ENCODE measurements at regions not wholly inside any gene's neighbourhood (a gene's known extent, or its start where the extent isn't known, plus 50 kb on each side); places are given as distances from the start of the nearest gene placed in this dataset.

DNA sequence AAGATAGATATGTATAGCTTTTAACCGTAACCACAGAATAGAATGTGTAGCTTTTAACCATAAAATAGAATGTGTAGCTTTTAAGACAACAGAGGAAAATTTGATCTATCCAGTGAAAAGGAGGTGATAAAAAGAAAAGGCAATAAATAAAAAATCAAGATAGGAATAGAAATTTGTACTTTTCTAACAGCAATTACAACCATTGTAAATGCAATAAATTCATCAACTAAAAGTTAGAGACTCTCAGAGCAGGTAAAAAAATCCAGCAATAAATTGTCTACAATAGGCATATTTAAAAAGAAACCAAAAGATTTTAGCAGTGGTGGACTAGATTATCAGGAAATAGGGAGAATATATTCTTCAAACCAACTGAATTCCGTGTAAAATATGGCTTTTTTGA, 63.8 kb upstream of the ABHD2 start:
- Histone ChIP-seq H4K20me1 (ENCODE audit: insufficient read depth) (no peaks in the 10 kb centered on the region), H3K36me3 (ENCODE audit: insufficient read depth, low read length) (no peaks in the 10 kb centered on the region), H3K9me2 (ENCODE audit: insufficient read depth, low read length) (no peaks in the 10 kb centered on the region), H3K9me3 (ENCODE audit: low read length) (no peaks in the 10 kb centered on the region), H3K27me3 (ENCODE audit: insufficient read depth, low read depth, low read length) (no peaks in the 10 kb centered on the region), H3F3A (ENCODE audit: insufficient read depth, low read length, poor library complexity, severe bottlenecking) (no peaks in the 10 kb centered on the region), H3K9ac (ENCODE audit: low read length) (no peak overlapping the region), H3K79me2 (replicated peaks; ENCODE audit: insufficient read depth, low read length) (no peaks in the 10 kb centered on the region), H2AFZ (ENCODE audit: low read depth, low read length) (no peak overlapping the region), H3K4me3 (ENCODE audit: low read length) (no peak overlapping the region), H3K27ac (ENCODE audit: low read length) (no peak overlapping the region), H3K4me2 (ENCODE audit: low read length) (no peak overlapping the region)
- TF ChIP-seq EP300 (conservative IDR thresholded peaks at IDR 0.05; ENCODE audit: poor library complexity, severe bottlenecking), result no peak
- TF ChIP-seq POLR2AphosphoS5 (IDR thresholded peaks at IDR 0.05), result no peak
- TF ChIP-seq EZH2 (IDR thresholded peaks at IDR 0.05; ENCODE audit: borderline replicate concordance, insufficient read depth, low read length, poor library complexity, severe bottlenecking), result no peak
- TF ChIP-seq TAF1 (IDR thresholded peaks at IDR 0.05; ENCODE audit: low read depth), result no peak
- TF ChIP-seq, protein P1, sequence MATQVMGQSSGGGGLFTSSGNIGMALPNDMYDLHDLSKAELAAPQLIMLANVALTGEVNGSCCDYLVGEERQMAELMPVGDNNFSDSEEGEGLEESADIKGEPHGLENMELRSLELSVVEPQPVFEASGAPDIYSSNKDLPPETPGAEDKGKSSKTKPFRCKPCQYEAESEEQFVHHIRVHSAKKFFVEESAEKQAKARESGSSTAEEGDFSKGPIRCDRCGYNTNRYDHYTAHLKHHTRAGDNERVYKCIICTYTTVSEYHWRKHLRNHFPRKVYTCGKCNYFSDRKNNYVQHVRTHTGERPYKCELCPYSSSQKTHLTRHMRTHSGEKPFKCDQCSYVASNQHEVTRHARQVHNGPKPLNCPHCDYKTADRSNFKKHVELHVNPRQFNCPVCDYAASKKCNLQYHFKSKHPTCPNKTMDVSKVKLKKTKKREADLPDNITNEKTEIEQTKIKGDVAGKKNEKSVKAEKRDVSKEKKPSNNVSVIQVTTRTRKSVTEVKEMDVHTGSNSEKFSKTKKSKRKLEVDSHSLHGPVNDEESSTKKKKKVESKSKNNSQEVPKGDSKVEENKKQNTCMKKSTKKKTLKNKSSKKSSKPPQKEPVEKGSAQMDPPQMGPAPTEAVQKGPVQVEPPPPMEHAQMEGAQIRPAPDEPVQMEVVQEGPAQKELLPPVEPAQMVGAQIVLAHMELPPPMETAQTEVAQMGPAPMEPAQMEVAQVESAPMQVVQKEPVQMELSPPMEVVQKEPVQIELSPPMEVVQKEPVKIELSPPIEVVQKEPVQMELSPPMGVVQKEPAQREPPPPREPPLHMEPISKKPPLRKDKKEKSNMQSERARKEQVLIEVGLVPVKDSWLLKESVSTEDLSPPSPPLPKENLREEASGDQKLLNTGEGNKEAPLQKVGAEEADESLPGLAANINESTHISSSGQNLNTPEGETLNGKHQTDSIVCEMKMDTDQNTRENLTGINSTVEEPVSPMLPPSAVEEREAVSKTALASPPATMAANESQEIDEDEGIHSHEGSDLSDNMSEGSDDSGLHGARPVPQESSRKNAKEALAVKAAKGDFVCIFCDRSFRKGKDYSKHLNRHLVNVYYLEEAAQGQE (IDR thresholded peaks at IDR 0.05; ENCODE audit: borderline replicate concordance), result no peak
- TF ChIP-seq RAD21 (conservative IDR thresholded peaks at IDR 0.05), result no peak
- no peak for TF ChIP-seq CTCF (IDR thresholded peaks at IDR 0.05; ENCODE audit: poor library complexity, severe bottlenecking)
- no peak for TF ChIP-seq MXI1 (conservative IDR thresholded peaks at IDR 0.05; ENCODE audit: poor library complexity, severe bottlenecking)
- TF ChIP-seq SMC3 (conservative IDR thresholded peaks at IDR 0.05; ENCODE audit: poor library complexity), result no peak

DNA sequence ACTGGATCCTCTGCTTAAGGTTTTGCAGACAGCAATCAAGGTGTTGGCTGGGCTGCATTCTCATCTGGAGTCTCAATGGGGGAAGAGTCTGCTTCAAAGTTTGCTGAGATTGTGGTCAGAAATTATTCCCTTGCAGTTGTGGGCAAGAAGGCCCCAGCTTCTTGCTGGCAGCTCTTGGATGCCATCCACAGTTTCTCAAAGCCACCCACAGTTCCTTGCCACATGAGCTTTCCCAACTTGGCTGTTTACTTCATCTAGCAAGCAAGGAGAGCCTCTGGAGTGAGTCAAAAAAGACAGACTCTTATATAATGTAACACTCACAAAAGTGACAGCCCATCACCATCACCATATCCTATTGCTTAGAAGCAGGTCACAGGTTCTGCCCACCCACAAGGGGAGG, 62.1 kb upstream of the ABHD2 start:
- Histone ChIP-seq H3F3A (ENCODE audit: insufficient read depth, low read length, poor library complexity, severe bottlenecking) (no peaks in the 10 kb centered on the region), H3K9ac (ENCODE audit: low read length) (no peak overlapping the region), H3K27ac (ENCODE audit: low read length) (no peak overlapping the region), H2AFZ (ENCODE audit: low read depth, low read length) (no peak overlapping the region), H3K79me2 (replicated peaks; ENCODE audit: insufficient read depth, low read length) (no peaks in the 10 kb centered on the region), H3K4me3 (ENCODE audit: low read length) (no peak overlapping the region), H3K36me3 (ENCODE audit: insufficient read depth, low read length) (no peaks in the 10 kb centered on the region), H3K9me3 (ENCODE audit: low read length) (no peaks in the 10 kb centered on the region), H3K27me3 (ENCODE audit: insufficient read depth, low read depth, low read length) (no peaks in the 10 kb centered on the region), H4K20me1 (ENCODE audit: insufficient read depth) (no peaks in the 10 kb centered on the region), H3K4me2 (ENCODE audit: low read length) (no peak overlapping the region), H3K9me2 (ENCODE audit: insufficient read depth, low read length) (no peaks in the 10 kb centered on the region)
- TF ChIP-seq EP300 (conservative IDR thresholded peaks at IDR 0.05; ENCODE audit: poor library complexity, severe bottlenecking), result no peak
- TF ChIP-seq TAF1 (IDR thresholded peaks at IDR 0.05; ENCODE audit: low read depth), result no peak
- TF ChIP-seq POLR2AphosphoS5 (IDR thresholded peaks at IDR 0.05), result no peak
- TF ChIP-seq MXI1 (conservative IDR thresholded peaks at IDR 0.05; ENCODE audit: poor library complexity, severe bottlenecking), result no peak
- TF ChIP-seq, protein P1 (IDR thresholded peaks at IDR 0.05; ENCODE audit: borderline replicate concordance), result no peak
- TF ChIP-seq CTCF (IDR thresholded peaks at IDR 0.05; ENCODE audit: poor library complexity, severe bottlenecking), result no peak
- no peak for TF ChIP-seq RAD21 (conservative IDR thresholded peaks at IDR 0.05)
- no peak for TF ChIP-seq SMC3 (conservative IDR thresholded peaks at IDR 0.05; ENCODE audit: poor library complexity)
- TF ChIP-seq EZH2 (IDR thresholded peaks at IDR 0.05; ENCODE audit: borderline replicate concordance, insufficient read depth, low read length, poor library complexity, severe bottlenecking), result no peak
